Spleen (tissue), 11 donors: ENCODE measurements at regions not wholly inside any gene's neighbourhood (a gene's known extent, or its start where the extent isn't known, plus 50 kb on each side); places are given as distances from the start of the nearest gene placed in this dataset.

ENCODE experiments used
- DNase-seq: peaks from one replicate; pipeline ENCODE4 v3.0.0-alpha.2; 2020
- H3K27ac ChIP-seq, 8 donors: fragments of 200-600 bp; sonication (generic) in 7 of 8; 1 replicate in 4 of 8; 2 replicates in 4 of 8; pipeline versions ENCODE4 v1.5.0 to v1.8.0; 2016 to 2021; ENCODE audit warnings: inconsistent platforms in 4 of 8, mild to moderate bottlenecking in 4 of 8, moderate library complexity in 1 of 8
- H3K27me3 ChIP-seq, 7 donors: fragments of 200-600 bp; sonication (generic) in 6 of 7; replicated peaks in 1 of 7; 1 replicate in 4 of 7; 2 replicates in 3 of 7; pipeline versions ENCODE4 v1.5.0 to v1.8.0; 2016 to 2021; ENCODE audit warnings: inconsistent platforms in 3 of 7, mild to moderate bottlenecking in 1 of 7
- H3K36me3 ChIP-seq, 6 donors: fragments of 200-600 bp; sonication (generic) in 5 of 6; 1 replicate in 4 of 6; 2 replicates in 2 of 6; pipeline versions ENCODE4 v1.5.0 to v1.8.0; 2016 to 2021; ENCODE audit warnings: inconsistent platforms in 2 of 6
- H3K4me1 ChIP-seq, 6 donors: fragments of 200-600 bp; sonication (generic) in 5 of 6; 1 replicate in 3 of 6; 2 replicates in 3 of 6; pipeline versions ENCODE4 v1.5.0 to v1.8.0; 2016 to 2021; ENCODE audit warnings: inconsistent platforms in 3 of 6
- H3K4me3 ChIP-seq, 8 donors: fragments of 200-600 bp; sonication (generic) in 7 of 8; 1 replicate in 4 of 8; 2 replicates in 4 of 8; pipeline versions ENCODE4 v1.5.0 to v1.8.0; 2016 to 2021; ENCODE audit warnings: inconsistent platforms in 4 of 8, mild to moderate bottlenecking in 4 of 8, moderate library complexity in 2 of 8
- H3K9me3 ChIP-seq, 8 donors: fragments of 200-600 bp; sonication (generic) in 7 of 8; 1 replicate in 4 of 8; 2 replicates in 4 of 8; pipeline versions ENCODE4 v1.5.0 to v1.8.0; 2016 to 2021; ENCODE audit warnings: inconsistent platforms in 4 of 8
- POLR2A ChIP-seq, 3 donors: fragments of 450-650 bp; IDR thresholded peaks; one replicate each; pipeline ENCODE4 v1.5.1; 2017; ENCODE audit warnings: antibody characterized with exemption in 3 of 3, mild to moderate bottlenecking in 1 of 3
- POLR2AphosphoS5 ChIP-seq, 3 donors: sonication (generic); formaldehyde crosslinking; IDR thresholded peaks; one replicate each; pipeline ENCODE4 v1.5.1; 2017; ENCODE audit warnings: antibody characterized with exemption in 3 of 3
- WGBS, 5 donors: extraction: QIAGEN DNeasy Blood & Tissue Kit in 3 of 5; methylation state at CpG; one replicate each; pipeline versions ENCODE4 v1.1.5 to v1.1.7; 2013 to 2018; 5-methylcytosine and 5-hydroxymethylcytosine counted together
- intact Hi-C: fragments of 100-400 bp; cut with DNase I; formaldehyde crosslinking; loops from one replicate; pipeline ENCODE4 v1.15.0; 2023; ENCODE audit warnings: low total_unique reads
- TF ChIP-seq, protein P1 (sequence below), 11 experiments: fragments of 200-600 bp in 7 of 11; fragments of 450-650 bp in 4 of 11; sonication (generic) in 4 of 11; IDR thresholded peaks in 8 of 11; conservative IDR thresholded peaks in 3 of 11; 1 replicate in 7 of 11; 2 replicates in 4 of 11; pipeline versions ENCODE4 v1.4.0 to v1.8.0; 2016 to 2021; ENCODE audit warnings: antibody characterized with exemption in 11 of 11, inconsistent platforms in 4 of 11, mild to moderate bottlenecking in 1 of 11
- donor health status: healthy with polysubstance abuse.
- donor health status: DM: no; HTN: no; CAD: no; lungs with moderate emphysema.
- donor health status: DM: no; HTN: no; CAD: no.
- donor health status: Bipolar disorder and iron deficiency.
- donor health status: healthy.
- donor health status: DM: no; HTN: no; CAD: no.
- donor health status: DM: yes; HTN: yes; CAD: no.

DNA sequence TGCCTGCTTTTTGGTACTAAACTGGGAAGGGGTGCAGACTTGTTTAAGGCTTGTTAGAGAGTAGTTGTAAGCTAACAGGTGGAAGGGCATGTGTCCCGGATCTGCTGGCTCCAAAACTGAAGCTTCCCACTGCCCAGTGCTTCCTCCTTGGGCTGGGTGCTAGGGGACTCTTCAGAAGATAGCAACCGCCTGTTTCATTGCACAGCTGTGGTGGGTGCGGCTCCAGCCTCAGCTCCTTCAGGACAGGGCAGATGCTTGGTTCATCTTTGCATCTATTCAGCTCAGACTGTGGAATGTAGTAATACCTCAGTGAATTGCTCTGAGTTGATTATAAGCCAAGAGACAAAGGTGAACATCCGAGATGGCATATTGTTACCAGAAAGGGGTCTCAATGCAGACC lies 527.1 kb downstream of the TYW1 start:
- 79 to 86% (median 83%) methylated on average over 2 to 4 of the region's 4 CpGs for WGBS, 5 donors
- Histone ChIP-seq H3K4me1 (peaks cover 4 to 7% (median 6%) of the 10 kb centered on the region in 6 donors), H3K27me3 (no peaks in the 10 kb centered on the region), H3K4me3 (no peak overlapping the region), H3K36me3 (no peaks in the 10 kb centered on the region), H3K9me3 (peaks cover 0 to 8% (median 0%) of the 10 kb centered on the region in 8 donors), H3K27ac (no peak overlapping the region)
- TF ChIP-seq POLR2AphosphoS5 (IDR thresholded peaks at IDR 0.05) (no peak), POLR2A (IDR thresholded peaks at IDR 0.05) (no peak)
- TF ChIP-seq, protein P1, sequence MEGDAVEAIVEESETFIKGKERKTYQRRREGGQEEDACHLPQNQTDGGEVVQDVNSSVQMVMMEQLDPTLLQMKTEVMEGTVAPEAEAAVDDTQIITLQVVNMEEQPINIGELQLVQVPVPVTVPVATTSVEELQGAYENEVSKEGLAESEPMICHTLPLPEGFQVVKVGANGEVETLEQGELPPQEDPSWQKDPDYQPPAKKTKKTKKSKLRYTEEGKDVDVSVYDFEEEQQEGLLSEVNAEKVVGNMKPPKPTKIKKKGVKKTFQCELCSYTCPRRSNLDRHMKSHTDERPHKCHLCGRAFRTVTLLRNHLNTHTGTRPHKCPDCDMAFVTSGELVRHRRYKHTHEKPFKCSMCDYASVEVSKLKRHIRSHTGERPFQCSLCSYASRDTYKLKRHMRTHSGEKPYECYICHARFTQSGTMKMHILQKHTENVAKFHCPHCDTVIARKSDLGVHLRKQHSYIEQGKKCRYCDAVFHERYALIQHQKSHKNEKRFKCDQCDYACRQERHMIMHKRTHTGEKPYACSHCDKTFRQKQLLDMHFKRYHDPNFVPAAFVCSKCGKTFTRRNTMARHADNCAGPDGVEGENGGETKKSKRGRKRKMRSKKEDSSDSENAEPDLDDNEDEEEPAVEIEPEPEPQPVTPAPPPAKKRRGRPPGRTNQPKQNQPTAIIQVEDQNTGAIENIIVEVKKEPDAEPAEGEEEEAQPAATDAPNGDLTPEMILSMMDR (IDR thresholded peaks at IDR 0.05 in 8 of 11, conservative IDR thresholded peaks at IDR 0.05 in 3 of 11), result no peak
- intact Hi-C loops, result no loop called here
- no peak for DNase-seq

DNA sequence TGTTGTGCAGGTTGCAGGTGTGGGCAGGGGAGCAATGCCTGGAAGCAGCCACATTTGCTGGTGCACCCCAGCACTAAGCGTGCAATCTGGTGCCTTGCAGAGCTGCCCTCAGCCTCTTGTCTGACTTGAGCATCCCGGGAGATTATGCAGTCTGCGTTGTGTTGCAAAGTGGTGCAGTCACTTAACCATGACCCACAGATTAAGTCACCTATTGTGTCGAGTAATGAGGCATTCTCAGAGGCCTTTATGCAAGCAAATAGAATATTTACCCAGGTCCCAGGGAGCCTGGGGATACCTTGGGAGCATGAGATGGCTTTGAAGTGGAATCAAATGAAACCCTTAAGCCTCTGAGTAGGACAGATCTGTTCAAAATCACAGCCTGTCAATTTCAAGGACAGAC lies 529.0 kb downstream of the TYW1 start:
- intact Hi-C loops, result no loop called here
- 71 to 82% (median 78%) methylated on average over 4 of the region's 4 CpGs for WGBS, 5 donors

DNA sequence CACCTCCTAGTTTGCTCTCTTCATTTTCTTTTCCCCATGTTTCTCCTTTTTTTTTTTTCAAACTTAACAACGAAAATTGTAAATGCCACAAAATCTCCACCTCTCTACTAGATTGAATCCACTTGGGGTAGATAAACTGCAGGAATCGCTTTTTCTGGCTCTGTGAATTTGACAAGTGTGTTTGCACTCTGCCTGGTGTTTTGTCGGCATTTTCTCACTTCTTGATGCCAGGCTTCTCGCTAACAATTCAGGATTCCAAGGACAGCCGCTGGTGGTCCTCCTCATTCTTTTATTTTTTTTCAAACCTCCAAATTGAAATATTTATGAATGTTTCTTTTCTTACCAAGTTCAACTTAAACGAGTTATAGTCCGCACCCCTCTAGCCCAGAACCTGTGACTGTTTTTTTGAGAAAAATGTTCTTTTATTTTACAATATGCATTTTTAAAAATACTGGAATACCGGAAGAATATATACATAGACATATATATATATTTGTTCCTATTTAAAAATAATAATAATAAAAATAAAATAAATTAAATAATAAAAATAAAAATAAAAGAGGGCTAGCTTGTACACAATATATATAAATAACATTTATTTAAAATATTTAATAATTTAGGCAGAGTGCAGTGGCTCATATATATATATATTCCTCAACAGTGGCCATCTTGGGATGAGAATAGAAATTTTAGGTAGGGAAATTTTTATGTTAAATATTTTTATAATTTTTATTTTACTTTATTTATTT lies 538.8 kb downstream of the TYW1 start:
- Histone ChIP-seq H3K27ac (no peak overlapping the region), H3K27me3 (no peaks in the 10 kb centered on the region), H3K9me3 (peaks cover 0 to 28% (median 17%) of the 10 kb centered on the region in 8 donors), H3K36me3 (no peaks in the 10 kb centered on the region), H3K4me1 (no peaks in the 10 kb centered on the region), H3K4me3 (no peak overlapping the region)
- intact Hi-C loops, result no loop called here
- TF ChIP-seq POLR2AphosphoS5 (IDR thresholded peaks at IDR 0.05), result no peak
- TF ChIP-seq, protein P1 (IDR thresholded peaks at IDR 0.05 in 8 of 11, conservative IDR thresholded peaks at IDR 0.05 in 3 of 11), result no peak
- TF ChIP-seq POLR2A (IDR thresholded peaks at IDR 0.05), result no peak
- DNase-seq, result no peak
- 91 to 94% (median 91%) methylated on average over 8 of the region's 8 CpGs for WGBS, 5 donors

More for the DNA sequence above, 529.0 kb downstream of the TYW1 start:
- Histone ChIP-seq H3K27ac (no peak overlapping the region), H3K4me1 (no peaks in the 10 kb centered on the region), H3K9me3 (peaks cover 0 to 13% (median 0%) of the 10 kb centered on the region in 8 donors), H3K27me3 (no peaks in the 10 kb centered on the region), H3K4me3 (no peak overlapping the region), H3K36me3 (no peaks in the 10 kb centered on the region)
- TF ChIP-seq, protein P1 (IDR thresholded peaks at IDR 0.05 in 8 of 11, conservative IDR thresholded peaks at IDR 0.05 in 3 of 11), result no peak
- TF ChIP-seq POLR2A (IDR thresholded peaks at IDR 0.05) (no peak), POLR2AphosphoS5 (IDR thresholded peaks at IDR 0.05) (no peak)
- no peak for DNase-seq

DNA sequence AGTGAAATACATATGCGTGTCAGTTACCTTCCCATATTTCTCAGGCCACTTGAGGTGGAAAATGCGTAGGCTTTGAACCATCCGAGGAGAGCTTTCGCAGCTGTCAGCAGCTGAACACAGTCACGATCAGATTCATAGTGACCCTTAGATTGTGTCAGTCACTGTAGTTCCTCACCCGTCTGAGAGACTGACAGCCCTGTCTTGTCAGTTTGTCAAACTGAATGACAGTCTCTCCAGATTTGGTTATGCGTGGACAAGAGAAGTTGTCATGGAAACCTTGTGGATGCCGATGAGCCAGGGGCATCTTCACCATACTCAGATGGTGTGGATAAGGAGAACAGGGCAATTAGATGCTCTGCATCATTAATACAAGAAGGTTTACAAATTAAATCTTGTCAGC lies 546.3 kb downstream of the TYW1 start:
- Histone ChIP-seq H3K9me3 (peaks cover 0 to 11% (median 0%) of the 10 kb centered on the region in 8 donors), H3K4me3 (no peak overlapping the region), H3K4me1 (no peaks in the 10 kb centered on the region), H3K27ac (no peak overlapping the region), H3K27me3 (no peaks in the 10 kb centered on the region), H3K36me3 (no peaks in the 10 kb centered on the region)
- intact Hi-C loops, result no loop called here
- DNase-seq, result no peak
- TF ChIP-seq POLR2AphosphoS5 (IDR thresholded peaks at IDR 0.05), result no peak
- TF ChIP-seq, protein P1 (IDR thresholded peaks at IDR 0.05 in 8 of 11, conservative IDR thresholded peaks at IDR 0.05 in 3 of 11), result no peak
- TF ChIP-seq POLR2A (IDR thresholded peaks at IDR 0.05), result no peak
- whole genome bisulfite sequencing, 5 donors, result 87 to 95% (median 93%) methylated on average over 8 of the region's 8 CpGs
